OCI-LY1 (cell line): ENCODE measurements at regions not wholly inside any gene's neighbourhood (a gene's known extent, or its start where the extent isn't known, plus 50 kb on each side); places are given as distances from the start of the nearest gene placed in this dataset.

Experiments
- H2AFZ ChIP-seq: fragments of 200-600 bp; sonication (generic), shearing (Covaris generic); 2 replicates; pipeline ENCODE4 v1.6.0; 2014; ENCODE audit warnings: antibody characterized with exemption, mild to moderate bottlenecking, low read length
- H3F3A ChIP-seq: fragments of 200-600 bp; sonication (generic), shearing (Covaris generic); 2 replicates; pipeline ENCODE4 v1.6.0; 2014; ENCODE audit warnings: mild to moderate bottlenecking, antibody characterized with exemption, low read length, moderate library complexity; ENCODE audit not compliant: insufficient read depth
- H3K27ac ChIP-seq: fragments of 200-600 bp; sonication (generic); 2 replicates; pipeline ENCODE4 v1.5.1; 2014; ENCODE audit warnings: low read length, mixed run types, mild to moderate bottlenecking, low read depth; ENCODE audit not compliant: poor library complexity, severe bottlenecking
- H3K27me3 ChIP-seq: fragments of 200-600 bp; sonication (generic); 2 replicates; pipeline ENCODE4 v1.6.0; 2014; ENCODE audit warnings: antibody characterized with exemption, mild to moderate bottlenecking, low read length, moderate library complexity; ENCODE audit not compliant: insufficient read depth
- H3K36me3 ChIP-seq: fragments of 200-600 bp; sonication (generic); 2 replicates; pipeline ENCODE4 v1.6.1; 2014; ENCODE audit warnings: mild to moderate bottlenecking, antibody characterized with exemption, low read length, moderate library complexity, mixed read lengths; ENCODE audit not compliant: insufficient read depth
- H3K4me1 ChIP-seq: fragments of 200-600 bp; sonication (generic); 2 replicates; pipeline ENCODE4 v1.5.1; 2014; ENCODE audit warnings: mild to moderate bottlenecking, low read length, moderate library complexity; ENCODE audit not compliant: insufficient read depth, severe bottlenecking
- H3K4me2 ChIP-seq: fragments of 200-600 bp; sonication (generic), shearing (Covaris generic); 2 replicates; pipeline ENCODE4 v1.6.1; 2014; ENCODE audit warnings: low read length
- H3K4me3 ChIP-seq: fragments of 200-600 bp; sonication (generic); 2 replicates; pipeline ENCODE4 v1.5.1; 2014; ENCODE audit warnings: low read length, low read depth, mild to moderate bottlenecking, mixed read lengths; ENCODE audit not compliant: poor library complexity, severe bottlenecking
- H3K79me2 ChIP-seq: fragments of 200-600 bp; shearing (Covaris generic); 2 replicates; pipeline ENCODE4 v1.6.1; 2016; ENCODE audit warnings: mixed run types, low read length, mixed read lengths; ENCODE audit not compliant: insufficient read depth
- H3K9ac ChIP-seq: fragments of 200-600 bp; sonication (generic), shearing (Covaris generic); 2 replicates; pipeline ENCODE4 v1.6.1; 2014; ENCODE audit warnings: mild to moderate bottlenecking, low read length, mixed read lengths
- H3K9me2 ChIP-seq: fragments of 200-600 bp; sonication (generic), shearing (Covaris generic); 2 replicates; pipeline ENCODE4 v1.6.1; 2014; ENCODE audit warnings: low read depth, mild to moderate bottlenecking, low read length, mixed read lengths
- H3K9me3 ChIP-seq: fragments of 200-600 bp; shearing (Covaris generic); 2 replicates; pipeline ENCODE4 v1.6.1; 2014; ENCODE audit warnings: low read length, mixed read lengths
- H4K20me1 ChIP-seq: fragments of 200-600 bp; sonication (generic), shearing (Covaris generic); 2 replicates; pipeline ENCODE4 v1.6.0; 2016; ENCODE audit warnings: mild to moderate bottlenecking, low read length; ENCODE audit not compliant: insufficient read depth
- CTCF ChIP-seq: fragments of 200-600 bp; sonication (generic), shearing (Covaris generic); IDR thresholded peaks from 2 replicates; pipeline ENCODE4 v1.5.1; 2017; ENCODE audit warnings: mild to moderate bottlenecking, antibody characterized with exemption, low read length, moderate library complexity, mixed read lengths
- EZH2 ChIP-seq: fragments of 200-600 bp; sonication (generic), shearing (Covaris generic); IDR thresholded peaks from 2 replicates; pipeline ENCODE4 v1.8.0; 2017; ENCODE audit warnings: borderline replicate concordance, mixed run types, mild to moderate bottlenecking, antibody characterized with exemption, low read length, moderate library complexity, mixed read lengths

- TF ChIP-seq EZH2 (no peak), CTCF (no peak)
These were observed 212.6 kb downstream of the TTC8 start for GRCh38 chr14:89037065-89037464.

GRCh38 chr14:89040080-89040459 lies 215.6 kb downstream of the TTC8 start:
- Histone ChIP-seq H3K4me2 (no peak overlapping the region), H2AFZ (no peak overlapping the region), H3K27ac (no peak overlapping the region)

More at GRCh38 chr14:89037065-89037464, 212.6 kb downstream of the TTC8 start:
- Histone ChIP-seq H3K79me2 (no peaks in the 10 kb centered on the region), H3K9ac (no peak overlapping the region), H2AFZ (no peak overlapping the region), H3F3A (no peaks in the 10 kb centered on the region), H3K4me1 (peaks cover 5% of the 10 kb centered on the region), H3K4me3 (no peak overlapping the region), H3K27me3 (no peaks in the 10 kb centered on the region), H3K4me2 (no peak overlapping the region), H3K36me3 (no peaks in the 10 kb centered on the region), H3K9me2 (no peaks in the 10 kb centered on the region), H4K20me1 (no peaks in the 10 kb centered on the region), H3K9me3 (no peaks in the 10 kb centered on the region; the same call in 1 of the 2 replicates), H3K27ac (no peak overlapping the region)

DNA sequence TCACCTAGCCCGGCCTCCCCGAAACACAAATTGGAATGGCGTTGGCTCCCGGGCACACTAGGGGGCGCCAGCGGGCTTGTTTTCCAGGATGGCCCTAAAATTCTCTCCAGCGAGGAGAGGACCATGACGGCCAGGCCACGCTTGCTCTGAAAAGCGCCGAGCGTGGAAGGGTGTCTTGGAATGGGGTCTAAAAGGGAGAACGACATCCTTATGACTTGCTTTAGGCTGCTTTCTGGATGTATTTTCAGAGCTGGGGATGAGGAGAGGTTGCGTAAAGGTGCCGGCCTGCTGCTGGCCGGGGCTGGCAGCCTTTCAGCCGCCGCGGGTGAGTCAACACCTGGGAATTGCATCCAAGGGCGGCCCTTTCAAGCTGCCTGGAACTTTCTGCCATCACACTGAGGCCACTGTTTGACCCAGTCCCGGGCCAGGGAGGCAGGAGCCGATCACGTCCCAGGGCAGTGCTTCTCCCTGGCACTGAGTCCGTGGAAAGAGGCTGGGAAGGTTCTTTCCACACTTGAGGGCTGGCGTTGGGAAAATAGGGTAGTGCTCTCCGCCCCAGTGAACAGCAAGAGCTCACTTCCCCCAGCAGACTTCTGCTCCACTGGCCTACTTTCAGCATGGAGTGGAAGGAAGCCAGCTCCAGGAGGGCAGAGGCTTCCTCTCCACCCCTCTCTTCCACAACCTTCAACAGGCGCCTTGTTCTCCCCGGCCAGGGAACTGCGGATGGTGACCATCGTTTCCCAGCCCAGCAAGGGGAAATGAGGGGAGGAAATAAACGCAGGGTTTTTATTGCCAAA lies 216.2 kb downstream of the TTC8 start:
- Histone ChIP-seq H3K9ac (no peak overlapping the region; the same call in 1 of the 2 replicates), H3K4me1 (peaks cover 5% of the 10 kb centered on the region), H3K27ac (no peak overlapping the region), H3K27me3 (no peaks in the 10 kb centered on the region), H3K4me3 (peak overlapping the region; percentile 44), H2AFZ (no peak overlapping the region), H3K79me2 (no peaks in the 10 kb centered on the region), H4K20me1 (no peaks in the 10 kb centered on the region), H3K9me2 (no peaks in the 10 kb centered on the region), H3K9me3 (no peaks in the 10 kb centered on the region), H3F3A (no peaks in the 10 kb centered on the region), H3K4me2 (peak overlapping the region; percentile 66), H3K36me3 (no peaks in the 10 kb centered on the region; the same call in 1 of the 2 replicates)
- TF ChIP-seq EZH2 (no peak), CTCF (peak; percentile 98)

More at GRCh38 chr14:89040080-89040459, 215.6 kb downstream of the TTC8 start:
- Histone ChIP-seq H3K4me1 (peaks cover 5% of the 10 kb centered on the region), H3K27me3 (no peaks in the 10 kb centered on the region), H3K9ac (no peak overlapping the region), H3K9me3 (no peaks in the 10 kb centered on the region), H3F3A (no peaks in the 10 kb centered on the region), H3K9me2 (no peaks in the 10 kb centered on the region), H3K4me3 (no peak overlapping the region), H4K20me1 (no peaks in the 10 kb centered on the region), H3K36me3 (no peaks in the 10 kb centered on the region; the same call in 1 of the 2 replicates), H3K79me2 (no peaks in the 10 kb centered on the region)
- no peak for TF ChIP-seq EZH2
- TF ChIP-seq CTCF, result no peak
